GM12878 (cell line): ENCODE measurements at regions not wholly inside any gene's neighbourhood (a gene's known extent, or its start where the extent isn't known, plus 50 kb on each side); places are given as distances from the start of the nearest gene placed in this dataset.

Experiments used
- ATAC-seq: fragments of 200-7000 bp; cut with Tn5 transposase; 3 replicates; pipeline ENCODE4 v1.9.1; 2020; ENCODE audit warnings: mild to moderate bottlenecking, moderate library complexity
- BruUV-seq: library from RNA; stranded (reverse); fragments of 400-500 nt; replicated peaks from 2 replicates; lab custom pipeline; 2021; lab: Mats Ljungman, UMichigan
- CTCF ChIA-PET: fragments of 300-600 bp; sonication (Branson Sonifier 250); formaldehyde crosslinking; extraction: SDS; loops from one replicate; lab custom pipeline; 2021; ENCODE audit warnings: inconsistent platforms; lab: Yijun Ruan, JAX
- POLR2A ChIA-PET: fragments of 350-600 bp; formaldehyde crosslinking; extraction: SDS; loops from one replicate; lab custom pipeline; 2021; ENCODE audit warnings: inconsistent platforms; lab: Charles Lee
- RAD21 ChIA-PET: fragments of 300-600 bp; sonication (Branson Sonifier 250); formaldehyde crosslinking; loops from one replicate; lab custom pipeline; 2023; ENCODE audit warnings: antibody characterized with exemption; ENCODE audit not compliant: unreplicated experiment; lab: Charles Lee
- SMC1A ChIA-PET: fragments of 300-600 bp; sonication (Branson Sonifier 250); formaldehyde crosslinking; loops from one replicate; lab custom pipeline; 2023; ENCODE audit not compliant: unreplicated experiment, uncharacterized antibody; lab: Charles Lee
- DNase-seq: peaks from one replicate; pipeline ENCODE4 v3.0.0-alpha.2; 2011; ENCODE audit warnings: low read depth, low spot score
- FAIRE-seq: peaks from 3 replicates; lab custom pipeline; 2011; peaks lifted over from hg19 to GRCh38; lab: Jason Lieb, UNC
- H2AFZ ChIP-seq: 2 replicates; pipeline ENCODE4 v1.6.0; 2011; ENCODE audit warnings: low read depth, low read length, control low read depth; ENCODE audit not compliant: control insufficient read depth
- H3K27ac ChIP-seq: 2 replicates; pipeline ENCODE4 v1.5.1; 2011; ENCODE audit warnings: control low read depth; ENCODE audit not compliant: control insufficient read depth, insufficient read depth
- H3K27me3 ChIP-seq, 2 experiments: replicated peaks in 1 of 2; 2 replicates each; pipeline versions ENCODE4 v1.6.0 to v1.6.1; 2011; ENCODE audit warnings: low read length in 1 of 2; ENCODE audit not compliant: control insufficient read depth in 2 of 2, insufficient read depth in 2 of 2
- H3K36me3 ChIP-seq, 2 experiments: 2 replicates each; pipeline ENCODE4 v1.5.1; 2011; ENCODE audit warnings: low read length in 1 of 2; ENCODE audit not compliant: control insufficient read depth in 2 of 2, insufficient read depth in 2 of 2
- H3K4me1 ChIP-seq: 2 replicates; pipeline ENCODE4 v1.6.1; 2011; ENCODE audit warnings: mild to moderate bottlenecking, low read length, moderate library complexity, mixed read lengths; ENCODE audit not compliant: control insufficient read depth, insufficient read depth
- H3K4me2 ChIP-seq: 2 replicates; pipeline ENCODE4 v1.6.0; 2011; ENCODE audit warnings: control low read depth; ENCODE audit not compliant: control insufficient read depth, insufficient read depth
- H3K4me3 ChIP-seq: fragments of 200-600 bp; sonication (generic); 2 replicates; pipeline ENCODE4 v1.5.1; 2016
- H3K79me2 ChIP-seq: 2 replicates; pipeline ENCODE4 v1.6.0; 2011; ENCODE audit warnings: low read length; ENCODE audit not compliant: control insufficient read depth, insufficient read depth
- H3K9ac ChIP-seq: 2 replicates; pipeline ENCODE4 v1.8.0; 2011; ENCODE audit warnings: low read length, control low read depth, mixed read lengths; ENCODE audit not compliant: control insufficient read depth, insufficient read depth
- H3K9me3 ChIP-seq: replicated peaks from 3 replicates; pipeline ENCODE4 v1.5.1; 2011; ENCODE audit warnings: mild to moderate bottlenecking, low read length; ENCODE audit not compliant: control insufficient read depth, insufficient read depth
- H4K20me1 ChIP-seq: 2 replicates; pipeline ENCODE4 v1.6.0; 2011; ENCODE audit not compliant: control insufficient read depth, insufficient read depth
- ESRRA ChIP-seq: IDR thresholded peaks from 2 replicates; pipeline ENCODE4 v1.6.1; 2012; ENCODE audit warnings: mild to moderate bottlenecking, low read length, improper control_type of control experiment
- FOXK2 ChIP-seq: fragments of 450-650 bp; IDR thresholded peaks from 2 replicates; pipeline ENCODE4 v1.6.1; 2017; ENCODE audit warnings: mild to moderate bottlenecking, moderate library complexity
- IRF4 ChIP-seq: IDR thresholded peaks from 2 replicates; pipeline ENCODE4 v1.6.1; 2011; ENCODE audit warnings: low read depth, low read length
- MYB ChIP-seq: fragments of 150-350 bp; IDR thresholded peaks from 2 replicates; pipeline ENCODE4 v1.6.1; 2014; ENCODE audit warnings: mild to moderate bottlenecking, low read depth, low read length, borderline replicate concordance
- PML ChIP-seq: IDR thresholded peaks from 2 replicates; pipeline ENCODE4 v1.6.1; 2012; ENCODE audit warnings: low read length, inconsistent platforms
- POLR2A ChIP-seq: IDR thresholded peaks from 2 replicates; pipeline ENCODE4 v1.6.1; 2011; ENCODE audit warnings: low read depth, mild to moderate bottlenecking, low read length
- POLR2AphosphoS5 ChIP-seq: IDR thresholded peaks from 2 replicates; pipeline ENCODE4 v1.6.1; 2011; ENCODE audit warnings: mild to moderate bottlenecking, low read length, inconsistent platforms
- POU2F2 ChIP-seq: IDR thresholded peaks from 3 replicates; pipeline ENCODE4 v1.6.1; 2011; ENCODE audit warnings: low read depth, mild to moderate bottlenecking, low read length, borderline replicate concordance
- ZBED1 ChIP-seq: IDR thresholded peaks from 2 replicates; pipeline ENCODE4 v1.6.1; 2016; ENCODE audit warnings: borderline replicate concordance
- ZNF384 ChIP-seq: IDR thresholded peaks from 2 replicates; pipeline ENCODE4 v1.6.1; 2012; ENCODE audit warnings: low read depth, mild to moderate bottlenecking, low read length, improper control_type of control experiment, borderline replicate concordance
- WGBS: methylation state at CpG from one replicate; pipeline ENCODE4 v1.1.6; 2016; ENCODE audit warnings: low lambda C conversion rate; ENCODE audit not compliant: insufficient replicate concordance, insufficient coverage; ENCODE audit errors: missing lambda C conversion rate; 5-methylcytosine and 5-hydroxymethylcytosine counted together
- in situ Hi-C: fragments of 300-500 bp; cut with MboI; formaldehyde crosslinking; loops from 9 replicates; pipeline ENCODE4 v1.14.3; 2018; ENCODE audit warnings: mixed read lengths
- intact Hi-C: fragments of 100-400 bp; cut with micrococcal nuclease; formaldehyde crosslinking; loops from one replicate; pipeline ENCODE4 v1.14.2; 2022; ENCODE audit not compliant: unreplicated experiment
- TF ChIP-seq, protein P1 (sequence below): fragments of 450-650 bp; IDR thresholded peaks from 2 replicates; pipeline ENCODE4 v1.6.1; 2018; ENCODE audit warnings: mild to moderate bottlenecking, low read depth, moderate library complexity; ENCODE audit not compliant: partially characterized antibody
- TF ChIP-seq, protein P2 (sequence below): IDR thresholded peaks from 2 replicates; pipeline ENCODE4 v1.6.1; 2012; ENCODE audit warnings: mild to moderate bottlenecking, low read depth, low read length
- TF ChIP-seq, protein P3 (sequence below): IDR thresholded peaks from 2 replicates; pipeline ENCODE4 v1.6.1; 2012; ENCODE audit warnings: low read depth, low read length, improper control_type of control experiment
- TF ChIP-seq, protein P4 (sequence below): fragments of 450-650 bp; formaldehyde crosslinking; IDR thresholded peaks from 2 replicates; pipeline ENCODE4 v1.4.0; 2020; ENCODE audit warnings: mild to moderate bottlenecking, moderate library complexity
- TF ChIP-seq, protein P5 (sequence below): fragments of 450-650 bp; IDR thresholded peaks from 2 replicates; pipeline ENCODE4 v1.6.1; 2016; ENCODE audit warnings: mild to moderate bottlenecking

DNA sequence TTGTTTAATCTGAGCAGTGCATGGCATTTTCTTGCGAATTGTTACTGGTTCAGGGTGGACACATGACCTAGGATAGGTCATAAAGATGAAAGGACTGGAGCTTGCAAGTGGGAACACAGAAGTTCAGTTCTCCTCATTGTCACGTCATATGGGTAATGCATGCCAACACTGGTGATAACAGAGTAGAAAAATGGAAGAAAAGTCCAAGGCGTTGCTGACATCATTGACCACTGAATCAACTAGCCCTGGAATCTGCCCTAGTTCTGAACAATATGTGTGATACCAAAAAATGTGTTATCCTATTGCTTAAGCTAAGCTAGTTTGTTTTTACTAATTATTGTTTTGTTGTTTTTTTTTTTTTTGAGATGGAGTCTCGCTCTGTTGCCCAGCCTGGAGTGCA is 234.2 kb upstream of the MAF start:
- no peak for ATAC-seq
- ChIA-PET CTCF (no interaction called here), SMC1A (no interaction called here), RAD21 (no interaction called here), POLR2A (no interaction called here)
- no TSS peak for BruUV-seq
- H3K9ac ChIP-seq, result no peak overlapping the region
- in situ Hi-C loops, result no loop called here
- H3K4me1 ChIP-seq, result no peaks in the 10 kb centered on the region
- H3K4me2 ChIP-seq, result no peak overlapping the region
- no peak overlapping the region for H3K4me3 ChIP-seq
- no peak overlapping the region for H3K27ac ChIP-seq
- no peaks in the 10 kb centered on the region for H3K79me2 ChIP-seq
- no peaks in the 10 kb centered on the region for H4K20me1 ChIP-seq
- no peaks in the 10 kb centered on the region; the same call in 2 of the 3 replicates for H3K9me3 ChIP-seq
- no peak for FAIRE-seq
- intact Hi-C loops, result no loop called here
- no peaks in the 10 kb centered on the region for H3K36me3 ChIP-seq
- H2AFZ ChIP-seq, result no peak overlapping the region
- no peak for DNase-seq
- WGBS, result 18% methylated on average over 4 of the region's 4 CpGs
- no peaks in the 10 kb centered on the region for H3K27me3 ChIP-seq
- TF ChIP-seq PML (no peak), MYB (no peak), POU2F2 (no peak), ZBED1 (no peak), FOXK2 (no peak), ZNF384 (no peak), POLR2A (no peak), ESRRA (no peak), POLR2AphosphoS5 (no peak), IRF4 (no peak)
- TF ChIP-seq, protein P1, sequence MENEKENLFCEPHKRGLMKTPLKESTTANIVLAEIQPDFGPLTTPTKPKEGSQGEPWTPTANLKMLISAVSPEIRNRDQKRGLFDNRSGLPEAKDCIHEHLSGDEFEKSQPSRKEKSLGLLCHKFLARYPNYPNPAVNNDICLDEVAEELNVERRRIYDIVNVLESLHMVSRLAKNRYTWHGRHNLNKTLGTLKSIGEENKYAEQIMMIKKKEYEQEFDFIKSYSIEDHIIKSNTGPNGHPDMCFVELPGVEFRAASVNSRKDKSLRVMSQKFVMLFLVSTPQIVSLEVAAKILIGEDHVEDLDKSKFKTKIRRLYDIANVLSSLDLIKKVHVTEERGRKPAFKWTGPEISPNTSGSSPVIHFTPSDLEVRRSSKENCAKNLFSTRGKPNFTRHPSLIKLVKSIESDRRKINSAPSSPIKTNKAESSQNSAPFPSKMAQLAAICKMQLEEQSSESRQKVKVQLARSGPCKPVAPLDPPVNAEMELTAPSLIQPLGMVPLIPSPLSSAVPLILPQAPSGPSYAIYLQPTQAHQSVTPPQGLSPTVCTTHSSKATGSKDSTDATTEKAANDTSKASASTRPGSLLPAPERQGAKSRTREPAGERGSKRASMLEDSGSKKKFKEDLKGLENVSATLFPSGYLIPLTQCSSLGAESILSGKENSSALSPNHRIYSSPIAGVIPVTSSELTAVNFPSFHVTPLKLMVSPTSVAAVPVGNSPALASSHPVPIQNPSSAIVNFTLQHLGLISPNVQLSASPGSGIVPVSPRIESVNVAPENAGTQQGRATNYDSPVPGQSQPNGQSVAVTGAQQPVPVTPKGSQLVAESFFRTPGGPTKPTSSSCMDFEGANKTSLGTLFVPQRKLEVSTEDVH, result no peak
- TF ChIP-seq, protein P2, sequence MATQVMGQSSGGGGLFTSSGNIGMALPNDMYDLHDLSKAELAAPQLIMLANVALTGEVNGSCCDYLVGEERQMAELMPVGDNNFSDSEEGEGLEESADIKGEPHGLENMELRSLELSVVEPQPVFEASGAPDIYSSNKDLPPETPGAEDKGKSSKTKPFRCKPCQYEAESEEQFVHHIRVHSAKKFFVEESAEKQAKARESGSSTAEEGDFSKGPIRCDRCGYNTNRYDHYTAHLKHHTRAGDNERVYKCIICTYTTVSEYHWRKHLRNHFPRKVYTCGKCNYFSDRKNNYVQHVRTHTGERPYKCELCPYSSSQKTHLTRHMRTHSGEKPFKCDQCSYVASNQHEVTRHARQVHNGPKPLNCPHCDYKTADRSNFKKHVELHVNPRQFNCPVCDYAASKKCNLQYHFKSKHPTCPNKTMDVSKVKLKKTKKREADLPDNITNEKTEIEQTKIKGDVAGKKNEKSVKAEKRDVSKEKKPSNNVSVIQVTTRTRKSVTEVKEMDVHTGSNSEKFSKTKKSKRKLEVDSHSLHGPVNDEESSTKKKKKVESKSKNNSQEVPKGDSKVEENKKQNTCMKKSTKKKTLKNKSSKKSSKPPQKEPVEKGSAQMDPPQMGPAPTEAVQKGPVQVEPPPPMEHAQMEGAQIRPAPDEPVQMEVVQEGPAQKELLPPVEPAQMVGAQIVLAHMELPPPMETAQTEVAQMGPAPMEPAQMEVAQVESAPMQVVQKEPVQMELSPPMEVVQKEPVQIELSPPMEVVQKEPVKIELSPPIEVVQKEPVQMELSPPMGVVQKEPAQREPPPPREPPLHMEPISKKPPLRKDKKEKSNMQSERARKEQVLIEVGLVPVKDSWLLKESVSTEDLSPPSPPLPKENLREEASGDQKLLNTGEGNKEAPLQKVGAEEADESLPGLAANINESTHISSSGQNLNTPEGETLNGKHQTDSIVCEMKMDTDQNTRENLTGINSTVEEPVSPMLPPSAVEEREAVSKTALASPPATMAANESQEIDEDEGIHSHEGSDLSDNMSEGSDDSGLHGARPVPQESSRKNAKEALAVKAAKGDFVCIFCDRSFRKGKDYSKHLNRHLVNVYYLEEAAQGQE, result no peak
- TF ChIP-seq, protein P3, sequence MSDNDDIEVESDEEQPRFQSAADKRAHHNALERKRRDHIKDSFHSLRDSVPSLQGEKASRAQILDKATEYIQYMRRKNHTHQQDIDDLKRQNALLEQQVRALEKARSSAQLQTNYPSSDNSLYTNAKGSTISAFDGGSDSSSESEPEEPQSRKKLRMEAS, result no peak
- TF ChIP-seq, protein P4, sequence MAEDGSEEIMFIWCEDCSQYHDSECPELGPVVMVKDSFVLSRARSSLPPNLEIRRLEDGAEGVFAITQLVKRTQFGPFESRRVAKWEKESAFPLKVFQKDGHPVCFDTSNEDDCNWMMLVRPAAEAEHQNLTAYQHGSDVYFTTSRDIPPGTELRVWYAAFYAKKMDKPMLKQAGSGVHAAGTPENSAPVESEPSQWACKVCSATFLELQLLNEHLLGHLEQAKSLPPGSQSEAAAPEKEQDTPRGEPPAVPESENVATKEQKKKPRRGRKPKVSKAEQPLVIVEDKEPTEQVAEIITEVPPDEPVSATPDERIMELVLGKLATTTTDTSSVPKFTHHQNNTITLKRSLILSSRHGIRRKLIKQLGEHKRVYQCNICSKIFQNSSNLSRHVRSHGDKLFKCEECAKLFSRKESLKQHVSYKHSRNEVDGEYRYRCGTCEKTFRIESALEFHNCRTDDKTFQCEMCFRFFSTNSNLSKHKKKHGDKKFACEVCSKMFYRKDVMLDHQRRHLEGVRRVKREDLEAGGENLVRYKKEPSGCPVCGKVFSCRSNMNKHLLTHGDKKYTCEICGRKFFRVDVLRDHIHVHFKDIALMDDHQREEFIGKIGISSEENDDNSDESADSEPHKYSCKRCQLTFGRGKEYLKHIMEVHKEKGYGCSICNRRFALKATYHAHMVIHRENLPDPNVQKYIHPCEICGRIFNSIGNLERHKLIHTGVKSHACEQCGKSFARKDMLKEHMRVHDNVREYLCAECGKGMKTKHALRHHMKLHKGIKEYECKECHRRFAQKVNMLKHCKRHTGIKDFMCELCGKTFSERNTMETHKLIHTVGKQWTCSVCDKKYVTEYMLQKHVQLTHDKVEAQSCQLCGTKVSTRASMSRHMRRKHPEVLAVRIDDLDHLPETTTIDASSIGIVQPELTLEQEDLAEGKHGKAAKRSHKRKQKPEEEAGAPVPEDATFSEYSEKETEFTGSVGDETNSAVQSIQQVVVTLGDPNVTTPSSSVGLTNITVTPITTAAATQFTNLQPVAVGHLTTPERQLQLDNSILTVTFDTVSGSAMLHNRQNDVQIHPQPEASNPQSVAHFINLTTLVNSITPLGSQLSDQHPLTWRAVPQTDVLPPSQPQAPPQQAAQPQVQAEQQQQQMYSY (CRISPR knock-in tag), result no peak
- TF ChIP-seq, protein P5, sequence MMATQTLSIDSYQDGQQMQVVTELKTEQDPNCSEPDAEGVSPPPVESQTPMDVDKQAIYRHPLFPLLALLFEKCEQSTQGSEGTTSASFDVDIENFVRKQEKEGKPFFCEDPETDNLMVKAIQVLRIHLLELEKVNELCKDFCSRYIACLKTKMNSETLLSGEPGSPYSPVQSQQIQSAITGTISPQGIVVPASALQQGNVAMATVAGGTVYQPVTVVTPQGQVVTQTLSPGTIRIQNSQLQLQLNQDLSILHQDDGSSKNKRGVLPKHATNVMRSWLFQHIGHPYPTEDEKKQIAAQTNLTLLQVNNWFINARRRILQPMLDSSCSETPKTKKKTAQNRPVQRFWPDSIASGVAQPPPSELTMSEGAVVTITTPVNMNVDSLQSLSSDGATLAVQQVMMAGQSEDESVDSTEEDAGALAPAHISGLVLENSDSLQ, result no peak
